ENCODE measurements at regions not wholly inside any gene's neighbourhood (a gene's known extent, or its start where the extent isn't known, plus 50 kb on each side); places are given as distances from the start of the nearest gene placed in this dataset.

- FAIRE-seq: no peak
Observed at GRCh38 chr5:114296191-114296590, 65.7 kb upstream of the KCNN2 start.

GRCh38 chr5:114297915-114298314, 64.0 kb upstream of the KCNN2 start:
- no peak for FAIRE-seq

GRCh38 chr5:114305402-114306207, 56.3 kb upstream of the KCNN2 start:
- FAIRE-seq: no peak

- FAIRE-seq: no peak
Observed at GRCh38 chr5:114308017-114308416, 53.9 kb upstream of the KCNN2 start.

GRCh38 chr5:114308508-114308907, 53.4 kb upstream of the KCNN2 start:
- no peak for FAIRE-seq

- FAIRE-seq: no peak
Observed at GRCh38 chr5:114310666-114311065, 51.2 kb upstream of the KCNN2 start.

GRCh38 chr5:114311281-114311680, 50.6 kb upstream of the KCNN2 start:
- no peak for FAIRE-seq

GRCh38 chr5:114311968-114312367, 49.9 kb upstream of the KCNN2 start:
- FAIRE-seq: no peak
